ENCODE measurements at regions not wholly inside any gene's neighbourhood (a gene's known extent, or its start where the extent isn't known, plus 50 kb on each side); places are given as distances from the start of the nearest gene placed in this dataset.

DNA sequence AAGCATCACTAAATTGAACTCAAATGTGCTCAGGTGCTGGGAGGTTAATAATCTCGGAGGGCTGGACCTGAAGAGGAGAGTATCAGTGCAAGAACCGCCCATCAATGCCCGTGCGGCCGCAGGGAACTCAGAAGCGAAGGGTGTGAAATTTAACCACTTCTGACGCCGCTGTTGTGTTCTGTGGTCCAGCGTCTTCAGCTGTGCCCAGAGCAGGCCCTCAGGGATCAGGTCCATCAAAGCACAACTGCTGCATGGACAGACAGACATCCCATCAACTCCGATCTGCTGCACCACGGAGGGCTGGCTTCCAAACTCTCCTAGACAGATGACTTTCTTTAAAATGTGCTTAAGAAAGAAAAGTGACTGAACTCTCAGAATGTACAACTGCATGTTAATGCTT is 144.9 kb upstream of the TCERG1L start:
- TF ChIP-seq, protein P1, sequence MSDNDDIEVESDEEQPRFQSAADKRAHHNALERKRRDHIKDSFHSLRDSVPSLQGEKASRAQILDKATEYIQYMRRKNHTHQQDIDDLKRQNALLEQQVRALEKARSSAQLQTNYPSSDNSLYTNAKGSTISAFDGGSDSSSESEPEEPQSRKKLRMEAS (IDR thresholded peaks at IDR 0.05; ENCODE audit: insufficient read depth, insufficient read length) = no peak
- TF ChIP-seq, protein P2, sequence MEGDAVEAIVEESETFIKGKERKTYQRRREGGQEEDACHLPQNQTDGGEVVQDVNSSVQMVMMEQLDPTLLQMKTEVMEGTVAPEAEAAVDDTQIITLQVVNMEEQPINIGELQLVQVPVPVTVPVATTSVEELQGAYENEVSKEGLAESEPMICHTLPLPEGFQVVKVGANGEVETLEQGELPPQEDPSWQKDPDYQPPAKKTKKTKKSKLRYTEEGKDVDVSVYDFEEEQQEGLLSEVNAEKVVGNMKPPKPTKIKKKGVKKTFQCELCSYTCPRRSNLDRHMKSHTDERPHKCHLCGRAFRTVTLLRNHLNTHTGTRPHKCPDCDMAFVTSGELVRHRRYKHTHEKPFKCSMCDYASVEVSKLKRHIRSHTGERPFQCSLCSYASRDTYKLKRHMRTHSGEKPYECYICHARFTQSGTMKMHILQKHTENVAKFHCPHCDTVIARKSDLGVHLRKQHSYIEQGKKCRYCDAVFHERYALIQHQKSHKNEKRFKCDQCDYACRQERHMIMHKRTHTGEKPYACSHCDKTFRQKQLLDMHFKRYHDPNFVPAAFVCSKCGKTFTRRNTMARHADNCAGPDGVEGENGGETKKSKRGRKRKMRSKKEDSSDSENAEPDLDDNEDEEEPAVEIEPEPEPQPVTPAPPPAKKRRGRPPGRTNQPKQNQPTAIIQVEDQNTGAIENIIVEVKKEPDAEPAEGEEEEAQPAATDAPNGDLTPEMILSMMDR (IDR thresholded peaks at IDR 0.05; ENCODE audit: extremely low read depth in 1 of 2, insufficient read depth in 1 of 2, low read depth in 1 of 2, low read length in 2 of 2) = no peak
- TF ChIP-seq POLR2A (IDR thresholded peaks at IDR 0.05; ENCODE audit: low read depth, low read length) (no peak), EZH2 (IDR thresholded peaks at IDR 0.05; ENCODE audit: borderline replicate concordance, low read depth, low read length, severe bottlenecking) (no peak), MYC (IDR thresholded peaks at IDR 0.05; ENCODE audit: low read depth, low read length) (no peak), POLR2AphosphoS5 (IDR thresholded peaks at IDR 0.05; ENCODE audit: insufficient read depth, low read depth, low read length) (no peak), FOS (IDR thresholded peaks at IDR 0.05; ENCODE audit: borderline replicate concordance, insufficient read depth, low read length) (no peak)
